A549 (cell line): ENCODE measurements at regions not wholly inside any gene's neighbourhood (a gene's known extent, or its start where the extent isn't known, plus 50 kb on each side); places are given as distances from the start of the nearest gene placed in this dataset.

ENCODE experiments used
- ATAC-seq, 2 experiments: fragments of 200-7000 bp in 1 of 2; fragments of >200 bp in 1 of 2; cut with Nextera tagmentation in 1 of 2; cut with Tn5 transposase in 1 of 2; 3 replicates each; pipeline versions ENCODE4 v1.8.0 to v1.9.1; 2018 to 2020; ENCODE audit warnings: mild to moderate bottlenecking in 1 of 2, moderate library complexity in 1 of 2
- CTCF ChIA-PET: fragments of 300-600 bp; sonication (Branson Sonifier 250); formaldehyde crosslinking; extraction: SDS; loops from one replicate; lab custom pipeline; 2021; ENCODE audit warnings: antibody characterized with exemption, inconsistent platforms; lab: Yijun Ruan, JAX
- POLR2A ChIA-PET: fragments of 350-600 bp; formaldehyde crosslinking; extraction: SDS; loops from one replicate; lab custom pipeline; 2021; ENCODE audit warnings: antibody characterized with exemption, inconsistent platforms; lab: Yijun Ruan, JAX
- DNase-seq, 2 experiments: peaks; one replicate each; pipeline versions ENCODE4 v3.0.0 to v3.0.0-alpha.2; 2011 to 2016; ENCODE audit warnings: low read depth in 1 of 2, low spot score in 1 of 2
- FAIRE-seq: peaks from 2 replicates; lab custom pipeline; 2011; peaks lifted over from hg19 to GRCh38; lab: Jason Lieb, UNC
- H3K27ac ChIP-seq, 2 experiments: fragments of >200 bp; sonication (Bioruptor Twin); formaldehyde crosslinking; 3 replicates each; pipeline ENCODE4 v1.5.1; 2016 to 2017
- H3K4me1 ChIP-seq: fragments of >200 bp; sonication (Bioruptor Twin); formaldehyde crosslinking; 3 replicates; pipeline ENCODE4 v1.6.1; 2016
- H3K4me2 ChIP-seq: fragments of >200 bp; sonication (Bioruptor Twin); formaldehyde crosslinking; 3 replicates; pipeline ENCODE4 v1.6.1; 2016
- H3K4me3 ChIP-seq: fragments of >200 bp; sonication (Bioruptor Twin); formaldehyde crosslinking; 3 replicates; pipeline ENCODE4 v1.5.1; 2016
- H3K9me3 ChIP-seq: fragments of >200 bp; sonication (Bioruptor Twin); formaldehyde crosslinking; 3 replicates; pipeline ENCODE4 v1.6.1; 2016
- ATOH8 ChIP-seq: fragments of 250-450 bp; sonication (Bioruptor Pico); IDR thresholded peaks from 2 replicates; pipeline ENCODE4 v1.5.0; 2020; ENCODE audit warnings: low read depth, mild to moderate bottlenecking, moderate library complexity
- BCL3 ChIP-seq: fragments of >200 bp; sonication (Bioruptor Twin); formaldehyde crosslinking; IDR thresholded peaks from 3 replicates; pipeline ENCODE4 v1.6.1; 2016
- CBX2 ChIP-seq: fragments of 200-600 bp; sonication (generic); IDR thresholded peaks from 2 replicates; pipeline ENCODE4 v1.6.1; 2016; ENCODE audit warnings: low read depth, mild to moderate bottlenecking, borderline replicate concordance
- CBX8 ChIP-seq: fragments of 200-600 bp; sonication (generic); IDR thresholded peaks from 2 replicates; pipeline ENCODE4 v1.6.1; 2016
- CHD4 ChIP-seq: fragments of 200-600 bp; sonication (generic); IDR thresholded peaks from 2 replicates; pipeline ENCODE4 v1.6.1; 2016; ENCODE audit warnings: antibody characterized with exemption, mild to moderate bottlenecking, borderline replicate concordance
- E2F6 ChIP-seq: IDR thresholded peaks from 2 replicates; pipeline ENCODE4 v1.6.1; 2012; ENCODE audit warnings: low read depth, borderline replicate concordance
- EHF ChIP-seq: fragments of 250-450 bp; sonication (Bioruptor Pico); IDR thresholded peaks from 2 replicates; pipeline ENCODE4 v1.5.0; 2020; ENCODE audit warnings: mild to moderate bottlenecking
- EP300 ChIP-seq, 2 experiments: fragments of >200 bp; sonication (Bioruptor Twin); formaldehyde crosslinking; IDR thresholded peaks; 2 replicates in 1 of 2; 3 replicates in 1 of 2; pipeline ENCODE4 v1.6.1; 2016 to 2017
- ESRRA ChIP-seq: fragments of 150-350 bp; IDR thresholded peaks from 2 replicates; pipeline ENCODE4 v1.6.1; 2014; ENCODE audit warnings: mild to moderate bottlenecking, low read length, borderline replicate concordance
- FOSB ChIP-seq: fragments of 250-450 bp; sonication (Bioruptor Pico); IDR thresholded peaks from 2 replicates; pipeline ENCODE4 v1.5.0; 2020; ENCODE audit warnings: mild to moderate bottlenecking, moderate library complexity
- GATA3 ChIP-seq: IDR thresholded peaks from 2 replicates; pipeline ENCODE4 v1.6.1; 2012; ENCODE audit warnings: borderline replicate concordance
- HOXA7 ChIP-seq: fragments of 250-450 bp; sonication (Bioruptor Pico); IDR thresholded peaks from 2 replicates; pipeline ENCODE4 v1.5.0; 2020; ENCODE audit warnings: mild to moderate bottlenecking, moderate library complexity
- JUNB ChIP-seq: fragments of >200 bp; sonication (Bioruptor Twin); formaldehyde crosslinking; IDR thresholded peaks from 2 replicates; pipeline ENCODE4 v1.6.1; 2016
- MAFK ChIP-seq: fragments of 450-650 bp; IDR thresholded peaks from 2 replicates; pipeline ENCODE4 v1.6.1; 2014; ENCODE audit not compliant: partially characterized antibody
- MYC ChIP-seq: IDR thresholded peaks from 2 replicates; pipeline ENCODE4 v1.6.1; 2012; ENCODE audit warnings: mild to moderate bottlenecking, inconsistent platforms, low read length, improper control_type of control experiment, borderline replicate concordance
- NFE2L2 ChIP-seq: fragments of 150-350 bp; conservative IDR thresholded peaks from 2 replicates; pipeline ENCODE4 v1.6.1; 2014; ENCODE audit warnings: low read length
- PHF8 ChIP-seq: fragments of 200-600 bp; sonication (generic); IDR thresholded peaks from 2 replicates; pipeline ENCODE4 v1.6.1; 2016; ENCODE audit warnings: low read depth, mild to moderate bottlenecking, antibody characterized with exemption, moderate library complexity, borderline replicate concordance
- POLR2AphosphoS2 ChIP-seq: conservative IDR thresholded peaks from 2 replicates; pipeline ENCODE4 v1.6.1; 2012; ENCODE audit warnings: low read length, improper control_type of control experiment, inconsistent platforms
- RARB ChIP-seq: fragments of 250-450 bp; sonication (Bioruptor Pico); IDR thresholded peaks from 2 replicates; pipeline ENCODE4 v1.8.0; 2021; ENCODE audit warnings: mild to moderate bottlenecking, moderate library complexity
- RFX5 ChIP-seq: fragments of 450-650 bp; IDR thresholded peaks from 2 replicates; pipeline ENCODE4 v1.7.1; 2014; ENCODE audit warnings: antibody characterized with exemption, mild to moderate bottlenecking, moderate library complexity
- RNF2 ChIP-seq: fragments of 200-600 bp; sonication (generic); IDR thresholded peaks from 2 replicates; pipeline ENCODE4 v1.6.1; 2016; ENCODE audit warnings: low read depth, mild to moderate bottlenecking, antibody characterized with exemption, moderate library complexity, borderline replicate concordance
- ZFP36 ChIP-seq: fragments of 450-650 bp; IDR thresholded peaks from 2 replicates; pipeline ENCODE4 v1.6.1; 2014; ENCODE audit warnings: borderline replicate concordance; ENCODE audit not compliant: partially characterized antibody
- WGBS: methylation state at CpG from one replicate; pipeline ENCODE4 v1.1.6; 2017; ENCODE audit errors: missing lambda C conversion rate; 5-methylcytosine and 5-hydroxymethylcytosine counted together
- TF ChIP-seq, protein P1 (sequence below): IDR thresholded peaks from 2 replicates; pipeline ENCODE4 v1.6.1; 2012
- TF ChIP-seq, protein P2 (sequence below): IDR thresholded peaks from 2 replicates; pipeline ENCODE4 v1.6.1; 2012
- TF ChIP-seq, protein P3 (sequence below): fragments of >200 bp; sonication (Bioruptor Twin); formaldehyde crosslinking; IDR thresholded peaks from 2 replicates; pipeline ENCODE4 v1.6.1; 2016

GRCh38 chr13:46982856-46983582 lies 86.2 kb upstream of the HTR2A start:
- TF ChIP-seq GATA3 (no peak), ESRRA (no peak), POLR2AphosphoS2 (no peak), CHD4 (no peak), JUNB (no peak), HOXA7 (no peak), CBX2 (no peak), RARB (CRISPR knock-in tag) (no peak), BCL3 (no peak), MAFK (no peak), NFE2L2 (no peak), RNF2 (no peak), EP300 (IDR thresholded peaks at IDR 0.05) (no peak), PHF8 (no peak), ZFP36 (no peak)
- TF ChIP-seq, protein P1, sequence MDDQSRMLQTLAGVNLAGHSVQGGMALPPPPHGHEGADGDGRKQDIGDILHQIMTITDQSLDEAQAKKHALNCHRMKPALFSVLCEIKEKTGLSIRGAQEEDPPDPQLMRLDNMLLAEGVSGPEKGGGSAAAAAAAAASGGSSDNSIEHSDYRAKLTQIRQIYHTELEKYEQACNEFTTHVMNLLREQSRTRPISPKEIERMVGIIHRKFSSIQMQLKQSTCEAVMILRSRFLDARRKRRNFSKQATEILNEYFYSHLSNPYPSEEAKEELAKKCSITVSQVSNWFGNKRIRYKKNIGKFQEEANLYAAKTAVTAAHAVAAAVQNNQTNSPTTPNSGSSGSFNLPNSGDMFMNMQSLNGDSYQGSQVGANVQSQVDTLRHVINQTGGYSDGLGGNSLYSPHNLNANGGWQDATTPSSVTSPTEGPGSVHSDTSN = no peak
- TF ChIP-seq, protein P2, sequence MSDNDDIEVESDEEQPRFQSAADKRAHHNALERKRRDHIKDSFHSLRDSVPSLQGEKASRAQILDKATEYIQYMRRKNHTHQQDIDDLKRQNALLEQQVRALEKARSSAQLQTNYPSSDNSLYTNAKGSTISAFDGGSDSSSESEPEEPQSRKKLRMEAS = no peak
- Histone ChIP-seq H3K27ac (no peak overlapping the region), H3K4me3 (no peak overlapping the region), H3K9me3 (no peaks in the 10 kb centered on the region), H3K4me2 (no peak overlapping the region), H3K4me1 (no peaks in the 10 kb centered on the region)
- FAIRE-seq (no peak), ATAC-seq (no peak), DNase-seq (no peak)
- CTCF ChIA-PET = interaction anchor here (1.7 kb wide), 1 partner anchor 9 kb away, joined by 5 read pairs; no protein-coding TSS in a partner anchor
- WGBS = 20% methylated on average over 3 of the region's 3 CpGs
- POLR2A ChIA-PET = no interaction called here

GRCh38 chr13:46975173-46975572 lies 78.3 kb upstream of the HTR2A start:
- FAIRE-seq (no peak), DNase-seq (no peak), ATAC-seq (no peak)
- H3K4me3 ChIP-seq = no peak overlapping the region
- CTCF ChIA-PET = interaction anchor here (1.7 to 1.8 kb wide), 2 partner anchors 13 to 800 kb away, joined by 7 to 8 read pairs; no protein-coding TSS in a partner anchor
- H3K4me2 ChIP-seq = no peak overlapping the region
- TF ChIP-seq EHF (CRISPR knock-in tag) = no peak
- no peak for TF ChIP-seq E2F6
- no peak for TF ChIP-seq MYC
- TF ChIP-seq CBX8 = no peak
- TF ChIP-seq FOSB = no peak
- no peak for TF ChIP-seq MAFK
- TF ChIP-seq, protein P1 = no peak
- no peak for TF ChIP-seq ATOH8
- no peak for TF ChIP-seq RFX5
- TF ChIP-seq, protein P3, sequence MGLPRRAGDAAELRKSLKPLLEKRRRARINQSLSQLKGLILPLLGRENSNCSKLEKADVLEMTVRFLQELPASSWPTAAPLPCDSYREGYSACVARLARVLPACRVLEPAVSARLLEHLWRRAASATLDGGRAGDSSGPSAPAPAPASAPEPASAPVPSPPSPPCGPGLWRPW = no peak
- H3K9me3 ChIP-seq = no peaks in the 10 kb centered on the region
- POLR2A ChIA-PET = no interaction called here
- no peak overlapping the region for H3K27ac ChIP-seq
- H3K4me1 ChIP-seq = no peaks in the 10 kb centered on the region
